ENCODE measurements at regions not wholly inside any gene's neighbourhood (a gene's known extent, or its start where the extent isn't known, plus 50 kb on each side); places are given as distances from the start of the nearest gene placed in this dataset.

GRCh38 chr4:125526420-125526819, 211.7 kb downstream of the FAT4 start:
- ATAC-seq, result no peak
- Histone ChIP-seq H3K4me3 (no peak overlapping the region), H3K4me2 (ENCODE audit: control insufficient read depth, insufficient read depth) (no peak overlapping the region), H3K4me1 (ENCODE audit: control insufficient read depth, insufficient read depth, low read length) (no peaks in the 10 kb centered on the region), H3K79me2 (ENCODE audit: control insufficient read depth, insufficient read depth, low read length) (no peaks in the 10 kb centered on the region), H2AFZ (ENCODE audit: control insufficient read depth, low read depth, low read length) (no peak overlapping the region), H3K9me3 (replicated peaks; ENCODE audit: control insufficient read depth, insufficient read depth, low read length) (no peaks in the 10 kb centered on the region), H3K36me3 (ENCODE audit: control insufficient read depth in 2 of 2, insufficient read depth in 2 of 2, low read length in 1 of 2) (no peaks in the 10 kb centered on the region), H3K27me3 (replicated peaks in 1 of 2; ENCODE audit: control insufficient read depth in 2 of 2, insufficient read depth in 2 of 2, low read length in 1 of 2) (no peaks in the 10 kb centered on the region), H3K27ac (ENCODE audit: control insufficient read depth, insufficient read depth) (no peak overlapping the region), H4K20me1 (ENCODE audit: control insufficient read depth, insufficient read depth) (no peaks in the 10 kb centered on the region), H3K9ac (ENCODE audit: control insufficient read depth, insufficient read depth, low read length) (no peak overlapping the region)
- in situ Hi-C loops (cut with MboI) (no loop called here), intact Hi-C loops (cut with micrococcal nuclease; ENCODE audit: unreplicated experiment) (no loop called here)
- BruUV-seq (replicated peaks), result no TSS peak
- RAD21 ChIA-PET (ENCODE audit: unreplicated experiment), result no interaction called here
- POLR2A ChIA-PET, result no interaction called here
- TF ChIP-seq TARDBP (IDR thresholded peaks at IDR 0.05; ENCODE audit: borderline replicate concordance) (no peak), USF1 (IDR thresholded peaks at IDR 0.05; ENCODE audit: borderline replicate concordance, extremely low read length, insufficient read depth, low read depth, low read length) (no peak), ZSCAN29 (IDR thresholded peaks at IDR 0.05) (no peak), YBX1 (IDR thresholded peaks at IDR 0.05) (no peak), POU2F2 (IDR thresholded peaks at IDR 0.05; ENCODE audit: borderline replicate concordance, low read depth, low read length) (no peak), CBFB (IDR thresholded peaks at IDR 0.05; ENCODE audit: low read depth) (no peak), BHLHE40 (IDR thresholded peaks at IDR 0.05; ENCODE audit: borderline replicate concordance in 1 of 2, low read depth in 2 of 2, low read length in 1 of 2) (no peak), CHD1 (IDR thresholded peaks at IDR 0.05; ENCODE audit: low read depth, low read length) (no peak), DPF2 (IDR thresholded peaks at IDR 0.05) (no peak), SMAD1 (IDR thresholded peaks at IDR 0.05; ENCODE audit: low read depth, partially characterized antibody) (no peak), ZNF687 (IDR thresholded peaks at IDR 0.05) (no peak), CHD2 (IDR thresholded peaks at IDR 0.05; ENCODE audit: borderline replicate concordance, low read depth, low read length) (no peak), STAT1 (conservative IDR thresholded peaks at IDR 0.05) (no peak), CUX1 (IDR thresholded peaks at IDR 0.05; ENCODE audit: insufficient replicate concordance, low read depth, low read length) (no peak), JUND (IDR thresholded peaks at IDR 0.05; ENCODE audit: low read depth, low read length) (no peak), ZBED1 (IDR thresholded peaks at IDR 0.05; ENCODE audit: borderline replicate concordance) (no peak), FOS (IDR thresholded peaks at IDR 0.05; ENCODE audit: borderline replicate concordance, extremely low read depth, insufficient read length) (no peak)
- CTCF ChIA-PET, result no interaction called here
- SMC1A ChIA-PET (ENCODE audit: uncharacterized antibody, unreplicated experiment), result interaction anchor here (1.6 kb wide), 1 partner anchor 11 kb away, joined by 4 read pairs; no protein-coding TSS in a partner anchor
- 21% methylated on average over 2 of the region's 2 CpGs for WGBS (ENCODE audit: insufficient coverage, insufficient replicate concordance, low lambda C conversion rate, missing lambda C conversion rate)
- no peak for DNase-seq (ENCODE audit: low read depth, low spot score)
- no peak for FAIRE-seq
